Esophagus muscularis mucosa (tissue), 4 donors: ENCODE measurements at regions not wholly inside any gene's neighbourhood (a gene's known extent, or its start where the extent isn't known, plus 50 kb on each side); places are given as distances from the start of the nearest gene placed in this dataset.

Source experiments
- DNase-seq: peaks from one replicate; pipeline ENCODE4 v3.0.0-alpha.2; 2017; ENCODE audit errors: extremely low spot score
- H3K27ac ChIP-seq, 4 donors: fragments of 200-600 bp; sonication (generic); replicated peaks in 1 of 4; 1 replicate in 3 of 4; 2 replicates in 1 of 4; pipeline ENCODE4 v1.5.1; 2016 to 2019; ENCODE audit warnings: mild to moderate bottlenecking in 1 of 4
- H3K27me3 ChIP-seq, 4 donors: fragments of 200-600 bp; sonication (generic); one replicate each; pipeline versions ENCODE4 v1.5.1 to v1.6.0; 2016 to 2019
- H3K36me3 ChIP-seq, 4 donors: fragments of 200-600 bp; sonication (generic); one replicate each; pipeline ENCODE4 v1.5.1; 2016 to 2019
- H3K4me1 ChIP-seq, 4 donors: fragments of 200-600 bp; sonication (generic); one replicate each; pipeline ENCODE4 v1.5.1; 2016 to 2019
- H3K4me3 ChIP-seq, 4 donors: fragments of 200-600 bp; sonication (generic); 1 replicate in 2 of 4; 2 replicates in 2 of 4; pipeline ENCODE4 v1.5.1; 2016 to 2019; ENCODE audit warnings: mild to moderate bottlenecking in 4 of 4, moderate library complexity in 1 of 4
- H3K9me3 ChIP-seq, 4 donors: fragments of 200-600 bp; sonication (generic); 1 replicate in 3 of 4; 2 replicates in 1 of 4; pipeline ENCODE4 v1.5.1; 2016 to 2019
- CTCF ChIP-seq, 3 experiments: fragments of 200-600 bp in 2 of 3; fragments of 450-650 bp in 1 of 3; sonication (generic) in 2 of 3; IDR thresholded peaks; one replicate each; pipeline ENCODE4 v1.5.1; 2017 to 2019; ENCODE audit warnings: antibody characterized with exemption in 3 of 3, mild to moderate bottlenecking in 2 of 3, moderate library complexity in 1 of 3
- EP300 ChIP-seq: sonication (generic); formaldehyde crosslinking; IDR thresholded peaks from one replicate; pipeline ENCODE4 v1.6.1; 2017; ENCODE audit warnings: antibody characterized with exemption
- POLR2A ChIP-seq: fragments of 450-650 bp; IDR thresholded peaks from one replicate; pipeline ENCODE4 v1.6.1; 2017; ENCODE audit warnings: antibody characterized with exemption, moderate library complexity, mild to moderate bottlenecking, low read depth
- POLR2AphosphoS5 ChIP-seq, 2 donors: sonication (generic); formaldehyde crosslinking; IDR thresholded peaks; one replicate each; pipeline ENCODE4 v1.6.1; 2017; ENCODE audit warnings: antibody characterized with exemption in 2 of 2
- WGBS: methylation state at CpG from one replicate; pipeline ENCODE4 v1.1.5; 2018; 5-methylcytosine and 5-hydroxymethylcytosine counted together
- intact Hi-C: fragments of 100-400 bp; cut with DNase I; formaldehyde crosslinking; loops from one replicate; pipeline ENCODE4 v1.15.1; 2023

- 54% methylated on average over 3 of the region's 3 CpGs for WGBS
- TF ChIP-seq CTCF (IDR thresholded peaks at IDR 0.05) (no peak), POLR2A (no peak), POLR2AphosphoS5 (IDR thresholded peaks at IDR 0.05) (no peak), EP300 (no peak)
- Histone ChIP-seq H3K27me3 (no peaks in the 10 kb centered on the region), H3K36me3 (no peaks in the 10 kb centered on the region), H3K27ac (peak overlapping the region in 2 of 4 donors; percentile 10 to 28), H3K4me1 (peaks cover 0 to 7% (median 6%) of the 10 kb centered on the region in 4 donors), H3K4me3 (no peak overlapping the region), H3K9me3 (no peaks in the 10 kb centered on the region)
- intact Hi-C loops = no loop called here
- no peak for DNase-seq
These were observed 860.0 kb upstream of the NR2F2 start for GRCh38 chr15:95470529-95470928.

- 65% methylated on average over 4 of the region's 4 CpGs for WGBS
- H3K4me1 ChIP-seq = peaks cover 0 to 7% (median 6%) of the 10 kb centered on the region in 4 donors
- no peak overlapping the region for H3K4me3 ChIP-seq
- H3K27ac ChIP-seq = peak overlapping the region in 3 of 4 donors; percentile 10 to 17 (median 14)
- TF ChIP-seq CTCF (IDR thresholded peaks at IDR 0.05) = no peak
- TF ChIP-seq EP300 = no peak
- TF ChIP-seq POLR2A = no peak
- TF ChIP-seq POLR2AphosphoS5 (IDR thresholded peaks at IDR 0.05) = no peak
- H3K36me3 ChIP-seq = no peaks in the 10 kb centered on the region
- no peaks in the 10 kb centered on the region for H3K27me3 ChIP-seq
- intact Hi-C loops = no loop called here
- no peak for DNase-seq
- H3K9me3 ChIP-seq = no peaks in the 10 kb centered on the region
These were observed 859.4 kb upstream of the NR2F2 start for GRCh38 chr15:95470997-95471689.

GRCh38 chr15:95471690-95472086, 858.8 kb upstream of the NR2F2 start:
- intact Hi-C loops = no loop called here
- Histone ChIP-seq H3K36me3 (no peaks in the 10 kb centered on the region), H3K4me1 (peaks cover 0 to 7% (median 7%) of the 10 kb centered on the region in 4 donors), H3K27me3 (no peaks in the 10 kb centered on the region), H3K27ac (peak overlapping the region in 3 of 4 donors; percentile 10 to 17 (median 14)), H3K4me3 (no peak overlapping the region), H3K9me3 (no peaks in the 10 kb centered on the region)
- 77% methylated on average over 5 of the region's 5 CpGs for WGBS
- no peak for TF ChIP-seq POLR2AphosphoS5 (IDR thresholded peaks at IDR 0.05)
- TF ChIP-seq EP300 = no peak
- no peak for TF ChIP-seq POLR2A
- no peak for TF ChIP-seq CTCF (IDR thresholded peaks at IDR 0.05)
- DNase-seq = no peak

GRCh38 chr15:95475067-95475466, 855.4 kb upstream of the NR2F2 start:
- WGBS = 92% methylated on average over 5 of the region's 5 CpGs
- Histone ChIP-seq H3K36me3 (no peaks in the 10 kb centered on the region), H3K4me3 (no peak overlapping the region), H3K27me3 (no peaks in the 10 kb centered on the region), H3K27ac (no peak overlapping the region), H3K9me3 (no peaks in the 10 kb centered on the region), H3K4me1 (peaks cover 4 to 14% (median 8%) of the 10 kb centered on the region in 4 donors)
- no peak for DNase-seq
- TF ChIP-seq POLR2A = no peak
- TF ChIP-seq POLR2AphosphoS5 (IDR thresholded peaks at IDR 0.05) = no peak
- TF ChIP-seq CTCF (IDR thresholded peaks at IDR 0.05) = no peak
- TF ChIP-seq EP300 = no peak
- intact Hi-C loops = no loop called here
